Stimulated activated CD8-positive, alpha-beta memory T cell treated with anti-CD3 and anti-CD28 coated beads, Interleukin-12 subunit alpha, Interleukin-12 subunit beta, amount 100 ng/mL, for 1 hour (primary cell): ENCODE measurements at regions not wholly inside any gene's neighbourhood (a gene's known extent, or its start where the extent isn't known, plus 50 kb on each side); places are given as distances from the start of the nearest gene placed in this dataset.

Experiments
- DNase-seq: peaks from one replicate; pipeline ENCODE4 v3.0.0-alpha.2; 2020; ENCODE audit warnings: low read depth

- no peak for DNase-seq
Observed at GRCh38 chr13:105047676-105048295, 1487.7 kb downstream of the EFNB2 start.

GRCh38 chr13:105037110-105037509 is 1498.4 kb downstream of the EFNB2 start:
- no peak for DNase-seq

- DNase-seq, result no peak
Observed at GRCh38 chr13:105035092-105035491, 1500.4 kb downstream of the EFNB2 start.

GRCh38 chr13:105033999-105034398 is 1501.5 kb downstream of the EFNB2 start:
- DNase-seq, result no peak

- DNase-seq, result no peak
Observed at GRCh38 chr13:105031306-105031705, 1504.2 kb downstream of the EFNB2 start.

- no peak for DNase-seq
Observed at GRCh38 chr13:105030851-105031250, 1504.6 kb downstream of the EFNB2 start.

GRCh38 chr13:105019073-105019472 is 1516.4 kb downstream of the EFNB2 start:
- DNase-seq, result no peak

GRCh38 chr13:105016266-105016665 is 1519.2 kb downstream of the EFNB2 start:
- DNase-seq, result no peak

GRCh38 chr13:105008604-105009003 is 1526.9 kb downstream of the EFNB2 start:
- DNase-seq, result no peak

GRCh38 chr13:105007166-105007808 is 1528.2 kb downstream of the EFNB2 start:
- DNase-seq, result no peak

GRCh38 chr13:104996022-104996421 is 1539.4 kb downstream of the EFNB2 start:
- DNase-seq, result no peak

GRCh38 chr13:104993708-104994107 is 1541.8 kb downstream of the EFNB2 start:
- DNase-seq, result no peak

- no peak for DNase-seq
Observed at GRCh38 chr13:104987621-104988020, 1547.8 kb downstream of the EFNB2 start.

GRCh38 chr13:104984296-104984818 is 1551.1 kb downstream of the EFNB2 start:
- DNase-seq, result peak; percentile 8

GRCh38 chr13:104983601-104984000 is 1551.9 kb downstream of the EFNB2 start:
- no peak for DNase-seq

GRCh38 chr13:104980586-104980985 is 1554.9 kb downstream of the EFNB2 start:
- DNase-seq, result no peak

- DNase-seq, result no peak
Observed at GRCh38 chr13:104979281-104980030, 1556.0 kb downstream of the EFNB2 start.

GRCh38 chr13:104976986-104977385 is 1558.5 kb downstream of the EFNB2 start:
- DNase-seq, result no peak

GRCh38 chr13:104975272-104975671 is 1560.2 kb downstream of the EFNB2 start:
- no peak for DNase-seq

- no peak for DNase-seq
Observed at GRCh38 chr13:104968876-104969275, 1566.6 kb downstream of the EFNB2 start.

GRCh38 chr13:104967836-104968630 is 1567.4 kb downstream of the EFNB2 start:
- DNase-seq, result no peak

GRCh38 chr13:104967376-104967775 is 1568.1 kb downstream of the EFNB2 start:
- DNase-seq, result no peak
